MM.1S (cell line): ENCODE measurements at regions not wholly inside any gene's neighbourhood (a gene's known extent, or its start where the extent isn't known, plus 50 kb on each side); places are given as distances from the start of the nearest gene placed in this dataset.
"Not testable (repeated sequence)": the region's sequence is repeated elsewhere in the genome, so short reads cannot be mapped to it uniquely, and the experiment has no call there.

Source experiments
- DNase-seq: peaks from one replicate; pipeline ENCODE4 v3.0.0-alpha.2; 2015
- H2AFZ ChIP-seq: fragments of 300-600 bp; sonication (generic); 2 replicates; pipeline ENCODE4 v1.6.0; 2016; ENCODE audit warnings: antibody characterized with exemption, low read length
- H3F3A ChIP-seq: fragments of 300-600 bp; sonication (generic); 2 replicates; pipeline ENCODE4 v1.6.1; 2016; ENCODE audit warnings: mild to moderate bottlenecking, antibody characterized with exemption, low read length, moderate library complexity, mixed read lengths; ENCODE audit not compliant: insufficient read depth
- H3K27ac ChIP-seq: fragments of 300-600 bp; sonication (generic); 2 replicates; pipeline ENCODE4 v1.5.1; 2016; ENCODE audit warnings: mild to moderate bottlenecking, low read length
- H3K27me3 ChIP-seq: fragments of 300-600 bp; sonication (generic); replicated peaks from 2 replicates; pipeline ENCODE4 v1.6.0; 2016; ENCODE audit warnings: low read length; ENCODE audit not compliant: insufficient read depth
- H3K36me3 ChIP-seq: fragments of 300-600 bp; sonication (generic); replicated peaks from 2 replicates; pipeline ENCODE4 v1.6.1; 2016; ENCODE audit warnings: mild to moderate bottlenecking, low read length, mixed read lengths; ENCODE audit not compliant: insufficient read depth
- H3K4me1 ChIP-seq: fragments of 300-600 bp; sonication (generic); 2 replicates; pipeline ENCODE4 v1.6.1; 2016; ENCODE audit warnings: low read length, mixed read lengths
- H3K4me2 ChIP-seq: fragments of 300-600 bp; sonication (generic); 2 replicates; pipeline ENCODE4 v1.6.0; 2016; ENCODE audit warnings: low read depth, low read length
- H3K4me3 ChIP-seq: fragments of 300-600 bp; sonication (generic); 2 replicates; pipeline ENCODE4 v1.5.1; 2016; ENCODE audit warnings: low read length, mixed read lengths
- H3K79me2 ChIP-seq: fragments of 300-600 bp; sonication (generic); 2 replicates; pipeline ENCODE4 v1.6.1; 2016; ENCODE audit warnings: mixed run types, low read length, mixed read lengths
- H3K9ac ChIP-seq: fragments of 300-600 bp; sonication (generic); 2 replicates; pipeline ENCODE4 v1.6.1; 2016; ENCODE audit warnings: low read length, mixed read lengths
- H3K9me2 ChIP-seq: fragments of 300-600 bp; sonication (generic); replicated peaks from 2 replicates; pipeline ENCODE4 v1.6.1; 2016; ENCODE audit warnings: mild to moderate bottlenecking, low read length, mixed read lengths; ENCODE audit not compliant: insufficient read depth
- H3K9me3 ChIP-seq: fragments of 300-600 bp; sonication (generic); replicated peaks from 2 replicates; pipeline ENCODE4 v1.6.1; 2016; ENCODE audit warnings: mild to moderate bottlenecking, low read length, mixed read lengths; ENCODE audit not compliant: insufficient read depth
- H4K20me1 ChIP-seq: fragments of 300-600 bp; sonication (generic); 2 replicates; pipeline ENCODE4 v1.6.1; 2016; ENCODE audit warnings: mild to moderate bottlenecking, low read length, moderate library complexity, mixed read lengths; ENCODE audit not compliant: insufficient read depth
- EZH2 ChIP-seq: fragments of 300-600 bp; sonication (generic); optimal IDR thresholded peaks from 2 replicates; pipeline ENCODE3; 2017; ENCODE audit warnings: low read depth, mild to moderate bottlenecking, antibody characterized with exemption, low read length, mixed read lengths
- EZH2phosphoT487 ChIP-seq: fragments of 300-600 bp; sonication (generic); IDR thresholded peaks from 2 replicates; pipeline ENCODE4 v1.6.1; 2018; ENCODE audit warnings: antibody characterized with exemption, low read length
- TF ChIP-seq, protein P1 (sequence below): fragments of 300-600 bp; sonication (generic); IDR thresholded peaks from 2 replicates; pipeline ENCODE4 v1.5.1; 2016; ENCODE audit warnings: antibody characterized with exemption, low read length, mixed read lengths

DNA sequence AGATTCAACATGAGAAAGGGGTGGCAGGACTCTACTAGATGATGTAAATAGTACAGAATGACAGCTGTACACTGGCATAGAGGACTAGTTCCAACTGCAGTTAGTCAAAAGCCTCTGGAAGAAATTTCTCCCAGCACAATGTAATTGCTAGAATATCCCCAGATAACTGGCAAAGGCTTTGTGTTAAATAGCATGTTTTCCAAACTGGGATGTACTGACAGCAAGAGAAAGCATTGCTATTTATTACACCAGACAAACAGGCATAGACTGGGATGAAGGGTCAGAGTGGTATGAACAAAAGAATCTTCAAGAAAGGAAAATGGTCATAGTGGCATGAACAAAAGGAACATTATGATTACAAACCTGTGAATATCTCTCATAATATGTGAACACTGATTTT is 115.9 kb upstream of the CXADR start:
- no peaks in the 10 kb centered on the region for H3K79me2 ChIP-seq
- no peaks in the 10 kb centered on the region for H4K20me1 ChIP-seq
- no peaks in the 10 kb centered on the region for H3K36me3 ChIP-seq
- H3K27me3 ChIP-seq = no peaks in the 10 kb centered on the region
- H3K9me3 ChIP-seq = no peaks in the 10 kb centered on the region
- no peaks in the 10 kb centered on the region for H3K9me2 ChIP-seq
- H3K27ac ChIP-seq = no peak overlapping the region
- H3K4me1 ChIP-seq = no peaks in the 10 kb centered on the region
- H2AFZ ChIP-seq = no peak overlapping the region
- no peak overlapping the region for H3K4me3 ChIP-seq
- TF ChIP-seq, protein P1, sequence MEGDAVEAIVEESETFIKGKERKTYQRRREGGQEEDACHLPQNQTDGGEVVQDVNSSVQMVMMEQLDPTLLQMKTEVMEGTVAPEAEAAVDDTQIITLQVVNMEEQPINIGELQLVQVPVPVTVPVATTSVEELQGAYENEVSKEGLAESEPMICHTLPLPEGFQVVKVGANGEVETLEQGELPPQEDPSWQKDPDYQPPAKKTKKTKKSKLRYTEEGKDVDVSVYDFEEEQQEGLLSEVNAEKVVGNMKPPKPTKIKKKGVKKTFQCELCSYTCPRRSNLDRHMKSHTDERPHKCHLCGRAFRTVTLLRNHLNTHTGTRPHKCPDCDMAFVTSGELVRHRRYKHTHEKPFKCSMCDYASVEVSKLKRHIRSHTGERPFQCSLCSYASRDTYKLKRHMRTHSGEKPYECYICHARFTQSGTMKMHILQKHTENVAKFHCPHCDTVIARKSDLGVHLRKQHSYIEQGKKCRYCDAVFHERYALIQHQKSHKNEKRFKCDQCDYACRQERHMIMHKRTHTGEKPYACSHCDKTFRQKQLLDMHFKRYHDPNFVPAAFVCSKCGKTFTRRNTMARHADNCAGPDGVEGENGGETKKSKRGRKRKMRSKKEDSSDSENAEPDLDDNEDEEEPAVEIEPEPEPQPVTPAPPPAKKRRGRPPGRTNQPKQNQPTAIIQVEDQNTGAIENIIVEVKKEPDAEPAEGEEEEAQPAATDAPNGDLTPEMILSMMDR = no peak
- no peak for TF ChIP-seq EZH2
- TF ChIP-seq EZH2phosphoT487 = no peak
- H3K9ac ChIP-seq = no peak overlapping the region
- DNase-seq = no peak
- H3K4me2 ChIP-seq = no peak overlapping the region
- no peaks in the 10 kb centered on the region for H3F3A ChIP-seq

DNA sequence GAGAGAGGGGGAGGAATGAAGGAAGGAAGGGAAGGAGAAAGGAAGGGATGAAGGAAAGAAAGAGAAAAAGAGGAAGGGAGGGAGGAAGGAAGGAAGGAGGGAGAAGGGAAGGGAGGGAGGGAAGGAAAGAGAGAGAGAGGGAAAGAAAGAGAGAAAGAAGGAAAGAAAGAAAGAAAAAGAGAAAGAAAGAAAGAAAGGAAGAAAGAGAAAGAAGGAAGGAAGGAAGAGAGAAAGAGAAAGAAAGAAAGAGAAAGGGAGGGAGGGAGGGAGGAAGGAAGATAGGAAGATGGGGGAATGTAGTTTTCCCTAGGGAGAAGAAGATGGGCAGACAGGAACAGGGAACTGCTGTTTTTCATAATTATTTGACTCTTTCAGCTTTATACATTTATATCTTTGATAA is 115.1 kb upstream of the CXADR start:
- no peak overlapping the region for H3K27ac ChIP-seq
- no peak overlapping the region for H2AFZ ChIP-seq
- H3K9me2 ChIP-seq = no peaks in the 10 kb centered on the region
- no peaks in the 10 kb centered on the region for H4K20me1 ChIP-seq
- H3K27me3 ChIP-seq = no peaks in the 10 kb centered on the region
- no peaks in the 10 kb centered on the region for H3F3A ChIP-seq
- no peak overlapping the region for H3K4me2 ChIP-seq
- no peaks in the 10 kb centered on the region for H3K36me3 ChIP-seq
- H3K4me1 ChIP-seq = no peaks in the 10 kb centered on the region
- no peak overlapping the region for H3K4me3 ChIP-seq
- H3K79me2 ChIP-seq = no peaks in the 10 kb centered on the region
- DNase-seq = no peak
- TF ChIP-seq EZH2 (no peak), EZH2phosphoT487 (no peak)
- TF ChIP-seq, protein P1 = no peak
- no peaks in the 10 kb centered on the region for H3K9me3 ChIP-seq
- no peak overlapping the region for H3K9ac ChIP-seq

DNA sequence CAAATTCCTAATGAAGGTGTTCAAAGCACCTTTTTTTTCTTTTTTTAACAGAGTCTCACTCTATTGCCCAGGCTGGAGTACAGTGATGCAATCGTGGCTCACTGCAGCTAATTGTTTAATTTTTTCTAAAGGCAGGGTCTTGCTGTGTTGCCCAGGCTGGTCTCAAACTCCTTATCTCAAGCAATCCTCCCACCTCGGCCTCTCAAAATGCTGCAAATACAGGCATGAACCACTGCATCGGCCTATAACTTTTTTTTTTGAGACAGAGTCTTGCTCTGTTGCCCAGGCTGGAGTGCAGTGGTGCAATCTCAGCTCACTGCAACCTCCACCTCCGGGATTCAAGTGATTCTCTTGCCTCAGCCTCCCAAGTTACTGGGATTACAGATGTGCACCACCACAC is 113.9 kb upstream of the CXADR start:
- H3K79me2 ChIP-seq, H3K9me3 ChIP-seq, H3K9me2 ChIP-seq, H2AFZ ChIP-seq, H3K36me3 ChIP-seq, H4K20me1 ChIP-seq, H3K4me3 ChIP-seq, H3K4me1 ChIP-seq, H3K27me3 ChIP-seq, DNase-seq, H3K27ac ChIP-seq, H3K4me2 ChIP-seq, H3K9ac ChIP-seq, H3F3A ChIP-seq: not testable (repeated sequence)

DNA sequence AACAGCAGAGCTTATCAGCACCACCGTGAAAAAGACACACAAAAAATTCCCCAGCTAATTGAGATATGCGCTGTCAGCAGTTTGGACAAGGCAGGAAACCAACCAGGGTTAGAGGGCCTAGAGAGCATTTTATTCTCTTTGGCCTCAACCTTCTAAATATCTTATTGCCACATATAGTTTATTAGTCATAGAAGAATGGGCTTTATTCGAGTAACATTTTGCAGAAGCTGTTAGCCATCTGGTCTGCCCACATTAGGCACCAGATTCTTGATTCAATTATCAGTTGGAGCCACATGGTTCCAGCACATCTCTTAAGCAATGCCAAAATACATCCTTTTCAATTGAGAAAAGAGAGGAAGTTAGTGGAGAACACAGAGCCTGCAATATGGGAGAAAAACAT is 109.9 kb upstream of the CXADR start:
- Histone ChIP-seq H3K4me1 (no peaks in the 10 kb centered on the region), H3K9me3 (no peaks in the 10 kb centered on the region), H3F3A (no peaks in the 10 kb centered on the region), H3K79me2 (no peaks in the 10 kb centered on the region), H2AFZ (no peak overlapping the region), H3K27me3 (no peaks in the 10 kb centered on the region), H4K20me1 (no peaks in the 10 kb centered on the region), H3K9ac (no peak overlapping the region), H3K9me2 (no peaks in the 10 kb centered on the region), H3K36me3 (no peaks in the 10 kb centered on the region), H3K4me2 (no peak overlapping the region), H3K4me3 (no peak overlapping the region), H3K27ac (no peak overlapping the region)
- no peak for DNase-seq
- TF ChIP-seq EZH2 = no peak
- no peak for TF ChIP-seq EZH2phosphoT487
- TF ChIP-seq, protein P1 = no peak
